MM.1S (cell line): ENCODE measurements at regions not wholly inside any gene's neighbourhood (a gene's known extent, or its start where the extent isn't known, plus 50 kb on each side); places are given as distances from the start of the nearest gene placed in this dataset.

Experiments used
- EZH2 ChIP-seq: fragments of 300-600 bp; sonication (generic); optimal IDR thresholded peaks from 2 replicates; pipeline ENCODE3; 2017; ENCODE audit warnings: low read depth, mild to moderate bottlenecking, antibody characterized with exemption, low read length, mixed read lengths
- EZH2phosphoT487 ChIP-seq: fragments of 300-600 bp; sonication (generic); IDR thresholded peaks from 2 replicates; pipeline ENCODE4 v1.6.1; 2018; ENCODE audit warnings: antibody characterized with exemption, low read length

- TF ChIP-seq EZH2, result no peak
- TF ChIP-seq EZH2phosphoT487, result no peak
Observed at GRCh38 chrX:28379103-28379502, 208.1 kb upstream of the IL1RAPL1 start.
